AML-193 (cell line): ENCODE measurements at regions not wholly inside any gene's neighbourhood (a gene's known extent, or its start where the extent isn't known, plus 50 kb on each side); places are given as distances from the start of the nearest gene placed in this dataset.

Experiments
- DNase-seq, 2 experiments: peaks; one replicate each; lab custom pipeline; 2025; lab: John Stamatoyannopoulos, UW

- no peak for DNase-seq
These were observed 88.2 kb upstream of the ZNF618 start for GRCh38 chr9:113787871-113788270.

GRCh38 chr9:113788616-113789330 lies 87.3 kb upstream of the ZNF618 start:
- no peak for DNase-seq

- no peak for DNase-seq
These were observed 86.0 kb upstream of the ZNF618 start for GRCh38 chr9:113790093-113790492.

GRCh38 chr9:113793558-113793957 lies 82.6 kb upstream of the ZNF618 start:
- no peak for DNase-seq

GRCh38 chr9:113794721-113795120 lies 81.4 kb upstream of the ZNF618 start:
- DNase-seq: no peak

GRCh38 chr9:113795811-113796392 lies 80.2 kb upstream of the ZNF618 start:
- no peak for DNase-seq

GRCh38 chr9:113796646-113797426 lies 79.3 kb upstream of the ZNF618 start:
- no peak for DNase-seq

- DNase-seq: no peak
These were observed 77.8 kb upstream of the ZNF618 start for GRCh38 chr9:113798062-113799030.

- DNase-seq: no peak
These were observed 75.8 kb upstream of the ZNF618 start for GRCh38 chr9:113800276-113800675.

- no peak for DNase-seq
These were observed 72.1 kb upstream of the ZNF618 start for GRCh38 chr9:113803811-113804589.

GRCh38 chr9:113805486-113806132 lies 70.5 kb upstream of the ZNF618 start:
- no peak for DNase-seq

GRCh38 chr9:113807173-113808061 lies 68.7 kb upstream of the ZNF618 start:
- DNase-seq: peak; percentile 8 to 31

GRCh38 chr9:113808391-113809358 lies 67.4 kb upstream of the ZNF618 start:
- no peak for DNase-seq

- DNase-seq: no peak
These were observed 58.9 kb upstream of the ZNF618 start for GRCh38 chr9:113817171-113817570.

GRCh38 chr9:113818391-113818790 lies 57.7 kb upstream of the ZNF618 start:
- no peak for DNase-seq

GRCh38 chr9:113822315-113822714 lies 53.8 kb upstream of the ZNF618 start:
- DNase-seq: no peak

- DNase-seq: no peak
These were observed 52.7 kb upstream of the ZNF618 start for GRCh38 chr9:113823421-113823820.
